Common myeloid progenitor, CD34-positive (primary cell): ENCODE measurements at regions not wholly inside any gene's neighbourhood (a gene's known extent, or its start where the extent isn't known, plus 50 kb on each side); places are given as distances from the start of the nearest gene placed in this dataset.
"Not testable (repeated sequence)": the region's sequence is repeated elsewhere in the genome, so short reads cannot be mapped to it uniquely, and the experiment has no call there.

Source experiments
- CTCF ChIA-PET: fragments of 350-600 bp; sonication (Branson Sonifier 250); formaldehyde crosslinking; loops from one replicate; lab custom pipeline; 2021; ENCODE audit warnings: antibody characterized with exemption; lab: Charles Lee
- POLR2A ChIA-PET: fragments of 350-600 bp; sonication (Branson Sonifier 250); formaldehyde crosslinking; loops from one replicate; lab custom pipeline; 2021; ENCODE audit warnings: antibody characterized with exemption; lab: Charles Lee
- DNase-seq, 3 donors: peaks; one replicate each; pipeline versions ENCODE4 v3.0.0 to v3.0.0-alpha.2; 2013
- H3K27ac ChIP-seq, 2 experiments: 1 replicate in 1 of 2; 2 replicates in 1 of 2; pipeline ENCODE4 v1.7.0; 2013; ENCODE audit warnings: inconsistent platforms in 2 of 2, low read length in 2 of 2, mild to moderate bottlenecking in 2 of 2, low read depth in 1 of 2, moderate library complexity in 1 of 2; ENCODE audit not compliant: severe bottlenecking in 2 of 2, insufficient read depth in 1 of 2, poor library complexity in 1 of 2
- H3K27me3 ChIP-seq, 5 experiments: replicated peaks in 2 of 5; 1 replicate in 3 of 5; 2 replicates in 2 of 5; pipeline versions ENCODE4 v1.6.1 to v1.7.0; 2013; ENCODE audit warnings: low read length in 4 of 5, mild to moderate bottlenecking in 2 of 5, moderate library complexity in 2 of 5, inconsistent platforms in 1 of 5; ENCODE audit not compliant: insufficient read depth in 5 of 5, control insufficient read depth in 4 of 5
- H3K36me3 ChIP-seq, 4 experiments: 1 replicate in 2 of 4; 2 replicates in 2 of 4; pipeline versions ENCODE4 v1.6.1 to v1.7.0; 2013; ENCODE audit warnings: low read length in 3 of 4, control low read depth in 1 of 4, mild to moderate bottlenecking in 1 of 4; ENCODE audit not compliant: control insufficient read depth in 4 of 4, insufficient read depth in 4 of 4
- H3K4me1 ChIP-seq, 4 experiments: 1 replicate in 3 of 4; 2 replicates in 1 of 4; pipeline versions ENCODE4 v1.6.1 to v1.7.1; 2013; ENCODE audit warnings: low read length in 3 of 4, mild to moderate bottlenecking in 3 of 4, control low read depth in 1 of 4, inconsistent platforms in 1 of 4, moderate library complexity in 1 of 4; ENCODE audit not compliant: control insufficient read depth in 4 of 4, insufficient read depth in 4 of 4; ENCODE audit errors: control extremely low read depth in 1 of 4
- H3K4me3 ChIP-seq, 7 experiments: 1 replicate in 4 of 7; 2 replicates in 3 of 7; pipeline versions ENCODE4 v1.5.1 to v1.7.0; 2013; ENCODE audit warnings: mild to moderate bottlenecking in 7 of 7, low read length in 6 of 7, moderate library complexity in 6 of 7, inconsistent platforms in 2 of 7, low read depth in 2 of 7, control low read depth in 1 of 7; ENCODE audit not compliant: insufficient read depth in 4 of 7, control insufficient read depth in 1 of 7; ENCODE audit errors: extremely low read depth in 1 of 7
- H3K9me3 ChIP-seq, 5 experiments: 1 replicate in 4 of 5; 2 replicates in 1 of 5; pipeline versions ENCODE4 v1.6.1 to v1.7.1; 2013; ENCODE audit warnings: low read length in 4 of 5, mild to moderate bottlenecking in 2 of 5, inconsistent platforms in 1 of 5, low read depth in 1 of 5, moderate library complexity in 1 of 5; ENCODE audit not compliant: control insufficient read depth in 4 of 5, insufficient read depth in 2 of 5; ENCODE audit errors: control extremely low read depth in 1 of 5
- WGBS: methylation state at CpG from one replicate; pipeline ENCODE4 v1.1.5; 2013; ENCODE audit not compliant: insufficient coverage; 5-methylcytosine and 5-hydroxymethylcytosine counted together

DNA sequence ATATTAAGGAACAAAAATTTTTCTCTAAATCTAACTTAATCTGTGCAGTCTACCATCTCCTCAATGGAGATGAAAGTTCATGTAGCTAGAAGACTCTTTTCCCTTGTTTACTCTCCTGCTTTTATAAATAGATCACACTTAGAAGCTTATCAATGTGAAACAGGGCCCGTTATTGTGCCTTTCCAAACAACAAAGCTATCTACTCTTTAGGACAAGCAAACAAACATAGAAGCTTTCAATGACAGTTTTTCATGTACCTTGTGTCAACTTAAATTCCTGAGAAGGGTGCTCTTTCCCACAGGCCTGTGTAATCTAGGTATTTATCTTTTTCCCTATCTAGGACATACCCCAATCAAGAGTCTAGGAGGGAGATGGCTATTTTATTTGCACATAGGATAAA, 247.8 kb upstream of the CWC22 start:
- H3K4me1 ChIP-seq = no peaks in the 10 kb centered on the region
- H3K27ac ChIP-seq = no peak overlapping the region
- H3K4me3 ChIP-seq = no peak overlapping the region
- ChIA-PET CTCF (interaction anchor here (1.1 kb wide), 1 partner anchor 9 kb away, joined by 3 read pairs; no protein-coding TSS in a partner anchor), POLR2A (no interaction called here)
- 100% methylated on average over 1 of the region's 1 CpG for WGBS
- no peaks in the 10 kb centered on the region for H3K27me3 ChIP-seq
- no peaks in the 10 kb centered on the region for H3K9me3 ChIP-seq
- DNase-seq = no peak
- H3K36me3 ChIP-seq = no peaks in the 10 kb centered on the region

DNA sequence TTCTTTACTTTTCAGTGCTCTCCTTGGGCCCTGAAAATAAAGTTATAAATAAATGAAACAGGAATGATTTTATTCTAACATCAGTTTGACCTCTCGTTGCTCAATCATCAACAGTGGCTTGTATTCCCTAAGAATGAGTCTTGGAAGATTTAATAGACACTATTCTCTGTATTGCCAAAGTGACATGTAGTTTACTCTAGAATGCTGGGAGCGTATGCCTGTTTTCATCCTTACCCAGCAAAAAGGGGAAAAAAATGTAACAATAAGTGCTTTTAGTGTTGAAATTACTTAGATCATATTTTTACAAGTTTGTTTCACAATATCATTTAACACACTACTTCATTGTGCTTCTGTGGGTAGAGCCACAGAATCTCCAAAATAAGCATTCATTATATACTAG, 240.6 kb upstream of the CWC22 start:
- no peak overlapping the region for H3K27ac ChIP-seq
- H3K27me3 ChIP-seq = no peaks in the 10 kb centered on the region
- no peaks in the 10 kb centered on the region for H3K36me3 ChIP-seq
- H3K4me3 ChIP-seq = no peak overlapping the region
- no peaks in the 10 kb centered on the region for H3K4me1 ChIP-seq
- no peak for DNase-seq
- ChIA-PET CTCF (no interaction called here), POLR2A (no interaction called here)
- no CpG with 5 or more reads among the region's 2 CpGs for WGBS
- no peaks in the 10 kb centered on the region for H3K9me3 ChIP-seq

DNA sequence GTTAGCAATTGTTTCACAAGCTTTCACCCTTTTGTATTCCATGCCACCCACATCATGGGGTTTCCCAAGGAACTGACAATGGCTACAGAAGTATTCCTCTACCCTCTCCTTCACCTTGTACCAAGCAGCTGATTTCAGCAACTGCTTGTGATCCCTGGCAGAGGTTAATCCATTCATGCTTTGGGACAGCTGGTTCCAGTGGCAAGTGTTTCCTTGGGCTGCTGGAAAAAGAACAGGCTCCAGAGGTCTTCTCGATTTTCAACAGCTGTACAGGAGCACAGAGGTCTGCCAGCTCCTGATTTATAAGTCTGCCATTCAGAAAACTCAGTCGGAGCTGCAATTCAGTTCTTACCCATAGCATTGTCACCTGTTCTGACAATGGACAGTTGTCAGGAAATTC, 239.2 kb upstream of the CWC22 start:
- Histone ChIP-seq H3K9me3 (no peaks in the 10 kb centered on the region), H3K27ac (no peak overlapping the region), H3K36me3 (no peaks in the 10 kb centered on the region), H3K4me3 (no peak overlapping the region), H3K4me1 (no peaks in the 10 kb centered on the region), H3K27me3 (no peaks in the 10 kb centered on the region)
- DNase-seq = no peak
- ChIA-PET CTCF (no interaction called here), POLR2A (no interaction called here)
- WGBS = 90% methylated on average over 1 of the region's 2 CpGs

DNA sequence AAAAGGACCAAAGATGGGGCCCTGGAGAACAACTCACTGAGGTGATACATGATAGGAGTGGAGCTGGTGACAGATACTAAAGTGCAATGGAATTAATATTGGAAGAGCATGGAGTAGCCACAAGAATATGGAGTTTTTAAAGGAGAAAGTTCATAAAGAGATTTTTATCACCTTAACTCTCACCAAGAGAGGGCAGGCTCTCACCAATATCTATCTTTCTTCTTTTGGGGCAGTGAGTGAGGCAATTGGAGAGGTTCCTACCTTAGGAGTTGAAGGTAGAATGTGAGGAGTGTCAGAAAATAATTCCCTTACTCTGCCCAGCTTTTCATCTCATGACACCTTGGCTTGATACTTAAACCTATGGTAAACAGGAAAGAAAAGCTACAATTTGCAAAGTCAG, 233.7 kb upstream of the CWC22 start:
- Histone ChIP-seq H3K36me3 (no peaks in the 10 kb centered on the region), H3K4me1 (no peaks in the 10 kb centered on the region), H3K27me3 (no peaks in the 10 kb centered on the region), H3K9me3 (no peaks in the 10 kb centered on the region), H3K27ac (no peak overlapping the region), H3K4me3 (no peak overlapping the region)
- no peak for DNase-seq
- ChIA-PET CTCF (interaction anchor here (1.1 kb wide), 1 partner anchor 15 kb away, joined by 3 read pairs; no protein-coding TSS in a partner anchor), POLR2A (no interaction called here)

- no peaks in the 10 kb centered on the region for H3K9me3 ChIP-seq
- CTCF ChIA-PET = no interaction called here
- H3K27me3 ChIP-seq = no peaks in the 10 kb centered on the region
- H3K27ac ChIP-seq = no peak overlapping the region
- H3K36me3 ChIP-seq = no peaks in the 10 kb centered on the region
- DNase-seq = no peak
- POLR2A ChIA-PET = no interaction called here
- 100% methylated on average over 7 of the region's 8 CpGs for WGBS
- H3K4me3 ChIP-seq = no peak overlapping the region
- no peaks in the 10 kb centered on the region for H3K4me1 ChIP-seq
Observed at GRCh38 chr2:180238729-180239128, 231.6 kb upstream of the CWC22 start.

- H3K9me3 ChIP-seq, DNase-seq, H3K4me3 ChIP-seq, CTCF ChIA-PET, H3K36me3 ChIP-seq, H3K4me1 ChIP-seq, POLR2A ChIA-PET, H3K27me3 ChIP-seq, H3K27ac ChIP-seq: not testable (repeated sequence)
- 100% methylated on average over 2 of the region's 3 CpGs for WGBS
Observed at GRCh38 chr2:180236061-180236460, 229.0 kb upstream of the CWC22 start.

- DNase-seq, H3K27me3 ChIP-seq, H3K4me1 ChIP-seq, H3K9me3 ChIP-seq, POLR2A ChIA-PET, CTCF ChIA-PET, H3K36me3 ChIP-seq, H3K4me3 ChIP-seq, H3K27ac ChIP-seq: not testable (repeated sequence)
- WGBS = 100% methylated on average over 3 of the region's 4 CpGs
Observed at GRCh38 chr2:180235506-180235905, 228.4 kb upstream of the CWC22 start.
